Kidney epithelial cell (primary cell): ENCODE measurements at regions not wholly inside any gene's neighbourhood (a gene's known extent, or its start where the extent isn't known, plus 50 kb on each side); places are given as distances from the start of the nearest gene placed in this dataset.

ENCODE experiments used
- DNase-seq: peaks from one replicate; pipeline ENCODE4 v3.0.0-alpha.2; 2010; ENCODE audit warnings: low read depth
- H3K27me3 ChIP-seq: 2 replicates; pipeline ENCODE4 v1.6.0; 2011; ENCODE audit warnings: low read length; ENCODE audit not compliant: control insufficient read depth, insufficient read depth
- H3K36me3 ChIP-seq: 2 replicates; pipeline ENCODE4 v1.5.1; 2011; ENCODE audit warnings: low read length; ENCODE audit not compliant: control insufficient read depth, insufficient read depth
- H3K4me3 ChIP-seq: 2 replicates; pipeline ENCODE4 v1.5.1; 2011; ENCODE audit warnings: low read depth, mild to moderate bottlenecking, control low read depth, low read length
- CTCF ChIP-seq: IDR thresholded peaks from 2 replicates; pipeline ENCODE4 v1.5.1; 2011; ENCODE audit warnings: mild to moderate bottlenecking, moderate library complexity, low read length, control low read depth, inconsistent platforms; ENCODE audit not compliant: insufficient read depth, poor library complexity, severe bottlenecking

DNA sequence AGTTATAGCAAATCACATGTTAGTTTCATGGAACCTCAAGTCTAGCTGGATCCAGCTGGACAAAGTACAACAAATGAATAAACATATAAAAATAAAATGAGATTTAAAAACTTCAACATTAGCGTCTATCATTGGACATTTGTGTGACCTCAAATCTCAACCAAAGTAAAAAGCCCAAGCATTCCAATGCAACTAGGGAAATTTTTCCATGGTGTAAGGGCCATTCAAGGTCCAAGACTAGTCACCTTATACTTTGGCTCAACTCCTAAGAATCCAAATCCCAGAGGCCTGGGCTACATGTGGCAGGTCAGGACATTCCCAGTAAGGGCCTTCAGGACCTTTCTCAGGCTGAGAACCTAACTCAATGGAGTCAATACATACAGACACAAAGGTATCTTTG lies 137.4 kb upstream of the DMAC1 start:
- Histone ChIP-seq H3K36me3 (no peaks in the 10 kb centered on the region), H3K27me3 (no peaks in the 10 kb centered on the region), H3K4me3 (no peak overlapping the region)
- no peak for DNase-seq
- no peak for TF ChIP-seq CTCF

DNA sequence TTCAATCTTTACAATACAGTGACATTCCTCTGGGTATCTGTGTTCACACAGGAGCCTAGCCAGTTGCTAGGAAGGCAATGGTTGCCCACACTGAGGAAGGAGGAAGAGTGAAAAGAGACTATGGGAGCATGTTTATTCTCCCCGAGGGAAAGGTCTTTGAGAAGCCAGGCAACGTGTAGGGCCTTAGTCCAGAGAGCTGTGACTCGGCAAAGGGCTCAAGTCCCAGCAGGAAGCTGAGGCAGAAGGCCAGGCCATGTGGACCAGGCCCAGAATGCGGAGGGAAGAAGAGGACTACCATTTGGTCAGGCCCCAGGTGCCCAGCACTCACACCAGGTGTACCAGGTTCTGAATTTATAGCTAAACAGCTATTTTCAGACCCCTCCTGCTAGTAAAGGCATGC lies 136.6 kb upstream of the DMAC1 start:
- DNase-seq: no peak
- Histone ChIP-seq H3K4me3 (no peak overlapping the region), H3K36me3 (no peaks in the 10 kb centered on the region), H3K27me3 (no peaks in the 10 kb centered on the region)
- TF ChIP-seq CTCF: no peak

DNA sequence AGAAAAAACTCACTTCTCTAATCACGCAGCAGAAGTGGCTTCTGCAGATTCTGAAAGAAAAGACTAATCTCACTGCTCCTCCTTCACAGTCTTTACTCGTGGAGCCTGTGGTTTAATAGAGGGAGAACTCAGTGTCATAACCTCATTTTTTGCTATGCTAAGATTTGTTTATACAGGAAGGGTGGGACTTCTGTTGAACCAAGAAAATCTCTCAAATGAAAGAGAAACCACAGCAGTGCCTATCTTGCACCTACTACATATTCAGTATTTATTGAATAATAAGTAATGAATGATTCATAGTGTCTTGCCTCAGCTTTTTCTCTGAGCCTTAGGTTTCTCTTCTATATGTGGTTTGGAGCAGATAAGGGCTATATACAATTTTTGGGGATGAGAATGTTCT lies 136.1 kb upstream of the DMAC1 start:
- TF ChIP-seq CTCF: no peak
- no peaks in the 10 kb centered on the region for H3K36me3 ChIP-seq
- no peak for DNase-seq
- H3K4me3 ChIP-seq: no peak overlapping the region
- no peaks in the 10 kb centered on the region for H3K27me3 ChIP-seq

DNA sequence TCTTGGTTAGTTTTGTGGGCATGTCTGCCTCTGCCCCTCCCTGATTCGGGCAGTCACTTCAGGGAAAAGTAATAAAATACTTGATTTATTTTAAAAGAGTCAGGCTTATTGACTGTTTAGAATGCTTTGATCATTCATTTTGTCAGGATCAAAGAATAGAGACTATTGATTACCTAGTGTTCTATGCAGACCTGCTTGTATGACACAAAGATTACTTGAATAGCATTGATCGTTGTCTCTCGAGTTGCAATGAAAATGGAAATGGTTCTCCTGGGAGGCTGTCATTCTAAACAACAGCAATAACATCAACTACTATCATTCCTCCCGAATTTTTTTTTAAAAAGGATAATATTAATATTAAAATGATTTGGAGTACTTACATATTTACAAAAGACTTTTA lies 133.2 kb upstream of the DMAC1 start:
- no peak for TF ChIP-seq CTCF
- no peaks in the 10 kb centered on the region for H3K27me3 ChIP-seq
- no peaks in the 10 kb centered on the region for H3K36me3 ChIP-seq
- no peak overlapping the region for H3K4me3 ChIP-seq
- no peak for DNase-seq

DNA sequence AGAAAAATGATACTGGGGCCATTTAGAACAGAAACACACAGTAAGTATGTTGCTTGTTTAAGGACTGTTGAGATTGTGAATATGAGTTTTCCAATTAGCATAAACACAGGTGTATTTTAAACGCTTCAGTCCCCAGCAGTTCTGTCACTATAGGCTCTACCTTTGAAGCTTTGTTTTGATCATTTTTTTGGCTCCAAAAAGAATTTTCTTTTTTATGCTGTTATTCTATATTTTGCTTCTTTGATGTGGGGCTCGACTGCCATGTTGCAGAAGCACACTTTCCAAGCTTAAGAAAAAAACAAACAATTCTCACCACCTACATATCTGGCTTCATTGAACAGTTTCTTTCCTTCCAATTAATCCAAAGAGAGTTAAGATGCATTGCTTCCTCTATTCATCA lies 131.0 kb upstream of the DMAC1 start:
- H3K36me3 ChIP-seq: no peaks in the 10 kb centered on the region
- DNase-seq: no peak
- TF ChIP-seq CTCF: no peak
- H3K27me3 ChIP-seq: no peaks in the 10 kb centered on the region
- H3K4me3 ChIP-seq: no peak overlapping the region

DNA sequence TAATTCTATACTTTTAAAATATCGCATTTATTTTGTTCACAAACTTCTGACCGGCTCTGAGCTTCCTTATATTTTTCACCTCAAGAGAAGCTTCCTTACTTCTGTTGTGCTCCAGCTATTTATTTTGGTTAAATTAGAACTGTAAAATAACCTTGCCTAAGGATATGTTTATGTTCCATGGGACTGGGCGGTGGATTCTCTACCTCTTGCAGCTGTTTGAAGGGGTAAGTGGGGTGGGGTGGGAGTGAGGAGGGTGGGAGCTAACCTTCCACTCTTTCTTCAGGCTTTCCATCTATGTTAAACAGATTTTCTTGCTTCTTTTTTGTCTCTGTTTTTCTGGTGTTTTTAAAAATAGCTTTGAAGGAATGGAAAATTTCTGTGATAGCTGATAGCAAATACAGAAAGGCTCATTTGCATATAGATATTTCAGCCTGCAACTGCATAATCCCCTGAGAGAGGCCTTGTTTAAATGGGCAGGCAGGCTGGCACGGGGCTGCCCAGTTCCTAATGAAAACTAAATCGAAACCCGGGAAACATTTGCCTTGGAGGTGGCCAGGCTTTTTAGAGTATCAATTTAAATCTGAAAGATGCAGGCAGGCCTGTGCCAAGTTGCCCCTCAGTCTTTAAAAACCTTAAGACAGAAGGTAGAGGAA lies 122.1 kb upstream of the DMAC1 start:
- Histone ChIP-seq H3K36me3 (no peaks in the 10 kb centered on the region), H3K27me3 (no peaks in the 10 kb centered on the region), H3K4me3 (no peak overlapping the region)
- no peak for TF ChIP-seq CTCF
- no peak for DNase-seq
